SIG-M5 treated with dmso at 0.1 percent for 504 hours (cell line): ENCODE measurements at regions not wholly inside any gene's neighbourhood (a gene's known extent, or its start where the extent isn't known, plus 50 kb on each side); places are given as distances from the start of the nearest gene placed in this dataset.
A peak's percentile ranks its signal among the peaks of the same experiment; 100 is the strongest.
"Not testable (repeated sequence)": the region's sequence is repeated elsewhere in the genome, so short reads cannot be mapped to it uniquely, and the experiment has no call there.

Source experiments
- DNase-seq: peaks from one replicate; lab custom pipeline; 2025; ENCODE audit not compliant: unreplicated experiment; lab: John Stamatoyannopoulos, UW

DNA sequence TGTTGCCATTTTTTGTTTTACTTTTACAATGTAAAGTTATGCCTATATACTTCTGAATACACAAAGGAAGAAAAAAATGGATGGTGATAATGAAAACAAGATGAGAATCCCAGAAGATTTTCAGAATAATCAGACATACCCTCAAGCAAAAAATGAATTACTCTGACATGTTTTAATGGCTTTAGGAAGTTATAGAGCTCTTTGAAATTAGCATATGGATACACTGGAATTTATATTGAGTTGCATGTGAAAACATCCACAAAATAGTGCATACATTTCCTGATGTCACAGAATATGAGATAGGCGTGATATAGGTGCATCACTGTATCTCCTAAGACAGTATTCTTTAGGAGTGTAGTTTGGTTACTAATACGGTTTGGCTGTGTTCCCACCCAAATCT lies 351.3 kb downstream of the SLC7A11 start:
- DNase-seq: no peak

DNA sequence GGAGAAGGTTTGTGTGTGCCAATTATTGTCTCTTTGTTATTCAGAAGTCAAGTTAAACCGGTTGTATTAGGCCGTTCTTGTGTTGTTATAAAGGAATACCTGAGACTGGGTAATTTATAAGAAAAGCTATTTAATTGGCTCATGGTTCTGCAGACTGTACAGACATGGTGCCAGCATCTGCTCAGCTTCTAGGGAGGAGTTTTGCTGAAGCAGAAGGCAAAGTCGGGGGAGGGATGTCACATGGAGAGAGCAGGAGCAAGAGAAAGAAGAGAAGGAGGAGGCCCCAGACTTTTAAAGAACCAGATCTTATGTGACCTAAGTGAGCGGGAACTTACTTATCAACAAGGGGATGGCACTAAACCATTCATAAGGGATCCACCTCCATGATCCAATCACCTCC lies 349.3 kb upstream of the PCDH18 start:
- DNase-seq: no peak

DNA sequence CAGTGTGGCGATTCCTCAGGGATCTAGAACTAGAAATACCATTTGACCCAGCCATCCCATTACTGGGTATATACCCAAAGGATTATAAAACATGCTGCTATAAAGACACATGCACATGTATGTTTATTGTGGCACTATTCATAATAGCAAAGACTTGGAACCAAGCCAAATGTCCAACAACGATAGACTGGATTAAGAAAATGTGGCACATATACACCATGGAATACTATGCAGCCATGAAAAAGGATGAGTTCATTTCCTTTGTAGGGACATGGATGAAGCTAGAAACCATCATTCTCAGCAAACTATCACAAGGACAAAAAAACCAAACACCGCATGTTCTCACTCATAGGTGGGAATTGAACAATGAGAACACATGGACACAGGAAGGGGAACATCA lies 335.8 kb upstream of the PCDH18 start:
- DNase-seq: not testable (repeated sequence)

DNA sequence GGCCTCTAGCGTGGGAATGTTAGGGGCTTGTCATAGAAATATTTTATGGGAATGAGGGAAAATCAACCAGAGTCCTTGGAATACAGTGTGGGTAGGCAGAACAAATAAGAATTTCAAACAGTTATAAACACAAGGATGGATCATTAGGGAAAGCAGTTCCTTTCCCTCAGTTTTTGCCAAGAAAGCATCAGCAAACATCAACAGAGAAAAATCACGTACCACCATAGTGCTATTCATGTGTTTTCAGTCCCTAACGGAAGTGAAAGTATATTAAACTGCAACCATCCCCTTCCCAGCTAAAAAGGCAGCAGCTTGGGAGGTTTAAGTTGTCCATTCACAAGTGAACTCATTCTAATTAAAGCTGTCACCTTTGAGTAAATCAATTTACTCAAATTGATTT lies 334.4 kb upstream of the PCDH18 start:
- DNase-seq: no peak

DNA sequence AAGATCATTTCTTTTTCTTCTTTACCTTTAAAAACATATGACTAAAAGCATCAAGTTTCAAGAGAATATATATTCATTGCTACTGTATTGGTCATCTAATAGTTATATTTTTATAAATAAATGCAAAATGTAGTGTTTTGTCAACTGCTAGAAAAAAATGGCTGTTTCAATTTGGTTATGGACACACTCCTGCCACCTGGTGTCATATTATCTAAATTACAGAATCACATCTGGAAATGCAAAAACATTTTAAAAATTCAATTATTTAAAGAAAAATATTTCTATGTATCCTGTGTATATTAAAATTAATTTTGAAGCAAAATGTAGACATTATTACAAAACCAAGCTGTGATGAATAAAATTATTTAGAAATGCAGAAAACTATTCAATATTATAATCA lies 329.4 kb upstream of the PCDH18 start:
- DNase-seq: peak; percentile 2

DNA sequence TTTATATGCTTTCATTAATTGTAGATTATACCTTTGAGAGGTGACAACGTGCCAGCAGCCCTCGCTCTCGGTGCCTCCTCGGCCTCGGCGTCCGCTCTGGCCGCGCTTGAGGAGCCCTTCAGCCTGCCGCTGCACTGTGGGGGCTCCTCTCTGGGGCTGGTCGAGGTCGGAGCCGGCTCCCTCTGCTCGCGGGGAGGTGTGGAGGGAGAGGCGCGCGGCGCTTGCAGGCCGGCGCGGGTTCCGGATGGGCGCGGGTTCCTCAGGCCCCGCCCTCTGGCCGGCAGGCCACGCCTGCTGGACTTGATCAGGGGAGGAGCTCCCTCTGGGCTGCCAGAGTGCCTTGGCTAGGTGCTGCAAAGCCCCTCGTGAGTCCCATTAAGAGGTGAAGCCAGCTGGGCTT lies 321.1 kb upstream of the PCDH18 start:
- DNase-seq: no peak

DNA sequence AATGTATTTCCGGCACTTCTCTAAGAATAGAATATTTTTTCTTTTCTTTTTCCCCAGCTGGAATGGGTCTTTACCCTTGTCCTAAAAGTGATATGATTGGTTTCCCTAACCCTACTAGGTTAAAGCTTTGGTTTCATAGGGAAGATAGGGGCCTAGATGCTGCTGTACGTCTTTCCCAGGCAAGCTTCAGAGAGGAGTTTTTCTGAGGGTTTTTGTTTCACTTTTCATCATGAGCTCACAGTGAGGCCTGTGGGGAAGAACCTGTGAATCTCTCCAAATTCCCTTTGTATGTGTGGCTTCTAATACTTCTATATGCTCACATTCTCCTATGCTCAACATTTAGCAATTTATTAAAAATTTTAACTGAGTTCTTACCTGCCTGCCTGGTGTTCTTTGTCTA lies 320.0 kb upstream of the PCDH18 start:
- DNase-seq: no peak

DNA sequence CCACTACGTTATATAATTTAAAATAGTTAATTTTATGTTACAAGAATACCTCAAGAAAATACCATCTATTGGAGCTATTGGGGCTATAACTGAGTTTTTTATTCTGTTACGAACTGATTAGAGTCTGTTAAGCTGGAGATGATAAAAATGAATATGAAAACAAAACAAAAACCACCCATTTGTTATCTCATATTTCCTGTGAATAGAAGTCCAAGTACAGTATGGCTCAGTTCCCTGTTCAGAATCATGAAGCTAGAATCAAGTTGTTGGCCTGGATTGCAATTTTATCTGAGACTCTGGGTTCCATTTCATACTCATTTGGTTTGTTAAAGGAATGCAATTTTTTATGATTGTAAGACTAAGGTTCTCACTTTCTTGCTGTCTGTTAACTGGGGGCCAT lies 319.1 kb upstream of the PCDH18 start:
- no peak for DNase-seq

DNA sequence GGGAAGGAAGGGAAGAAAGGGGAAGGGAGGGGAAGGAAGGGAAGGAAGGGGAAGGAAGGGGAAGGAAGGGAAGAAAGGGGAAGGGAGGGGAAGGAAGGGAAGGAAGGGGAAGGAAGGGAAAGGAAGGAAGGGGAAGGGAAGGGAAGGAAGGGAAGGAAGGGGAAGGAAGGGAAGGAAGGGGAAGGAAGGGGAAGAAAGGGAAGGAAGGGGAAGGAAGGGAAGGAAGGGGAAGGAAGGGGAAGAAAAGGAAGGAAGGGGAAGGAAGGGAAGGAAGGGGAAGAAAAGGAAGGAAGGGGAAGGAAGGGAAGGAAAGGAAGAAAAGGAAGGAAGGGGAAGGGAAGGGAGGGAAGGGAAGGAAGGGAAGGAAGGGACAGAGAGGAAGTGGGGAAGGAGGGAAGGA lies 295.7 kb upstream of the PCDH18 start:
- DNase-seq: not testable (repeated sequence)

DNA sequence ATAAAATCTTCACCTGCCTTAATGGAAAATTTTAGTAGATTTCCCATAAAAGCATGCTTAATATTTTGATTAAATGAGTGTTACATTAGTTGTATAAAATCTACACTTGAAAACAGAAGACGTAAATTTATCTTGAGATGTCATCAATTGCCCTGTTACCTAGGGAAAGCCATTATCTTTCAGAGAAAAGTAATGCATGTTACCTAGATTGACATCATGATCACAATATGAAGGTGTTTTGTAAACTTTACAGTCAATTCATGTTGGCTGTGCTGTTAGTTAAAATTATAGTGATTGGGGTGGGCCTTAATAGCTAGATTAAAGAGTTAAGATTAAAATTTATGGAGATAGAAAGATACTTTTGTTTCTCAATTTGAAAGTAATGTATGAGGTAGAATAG lies 293.2 kb upstream of the PCDH18 start:
- DNase-seq: no peak

DNA sequence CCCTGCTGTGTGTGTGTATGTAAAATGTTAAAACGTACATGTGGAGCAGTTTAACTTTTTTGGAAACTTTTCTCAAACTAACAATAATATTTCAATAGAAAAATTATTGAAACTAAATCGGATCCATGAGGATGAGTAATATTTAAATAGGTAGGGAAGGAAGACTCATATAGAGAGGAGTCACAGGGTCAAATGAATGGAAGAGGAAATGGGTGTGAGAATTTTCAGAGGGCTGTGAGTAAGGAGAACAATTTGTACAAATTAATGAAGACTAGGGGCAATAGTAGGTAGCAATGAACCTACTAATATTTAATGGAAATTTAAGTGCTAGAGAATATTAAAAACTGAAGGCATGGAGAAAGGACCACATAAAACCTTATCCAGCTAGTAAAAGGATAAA lies 290.7 kb upstream of the PCDH18 start:
- DNase-seq: no peak

DNA sequence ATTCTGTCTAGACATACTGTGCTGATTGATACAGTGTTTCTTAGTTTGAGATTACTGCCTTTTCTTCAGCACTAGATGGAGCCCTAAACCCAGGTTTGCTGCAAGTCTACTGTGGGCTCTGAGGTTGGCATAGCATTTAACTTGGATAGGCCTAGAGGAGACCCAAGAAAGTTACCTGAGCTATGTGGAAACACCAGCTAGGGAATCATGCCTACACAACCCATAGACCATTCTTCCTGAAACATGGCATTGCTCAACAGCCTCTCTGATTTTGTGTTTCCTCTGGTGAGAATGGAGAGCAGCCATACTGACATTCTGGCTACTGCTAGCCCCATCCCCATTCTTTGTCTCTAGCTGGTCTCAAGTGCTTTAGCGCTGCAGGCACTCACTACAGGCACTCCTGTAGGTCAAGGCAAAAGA lies 287.7 kb upstream of the PCDH18 start:
- DNase-seq: peak; percentile 66

DNA sequence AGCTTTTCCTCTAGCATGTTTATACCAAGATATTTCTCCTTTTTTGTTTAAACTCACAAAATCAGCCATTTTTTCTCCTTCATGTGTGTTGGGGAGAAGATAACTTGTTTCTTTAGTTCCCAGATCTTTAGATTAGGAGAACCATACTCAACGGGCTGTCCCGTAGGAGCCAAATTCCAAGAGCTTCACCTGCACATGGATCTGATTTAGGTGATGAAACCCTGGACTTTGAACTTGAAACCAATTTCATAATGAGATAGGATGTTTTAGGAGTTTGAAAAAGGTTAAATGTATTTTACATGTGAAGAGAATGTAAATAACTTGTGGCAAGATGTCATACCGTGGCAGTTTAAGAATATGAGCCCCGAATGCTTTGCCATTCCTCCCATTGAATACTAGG lies 280.0 kb upstream of the PCDH18 start:
- no peak for DNase-seq

DNA sequence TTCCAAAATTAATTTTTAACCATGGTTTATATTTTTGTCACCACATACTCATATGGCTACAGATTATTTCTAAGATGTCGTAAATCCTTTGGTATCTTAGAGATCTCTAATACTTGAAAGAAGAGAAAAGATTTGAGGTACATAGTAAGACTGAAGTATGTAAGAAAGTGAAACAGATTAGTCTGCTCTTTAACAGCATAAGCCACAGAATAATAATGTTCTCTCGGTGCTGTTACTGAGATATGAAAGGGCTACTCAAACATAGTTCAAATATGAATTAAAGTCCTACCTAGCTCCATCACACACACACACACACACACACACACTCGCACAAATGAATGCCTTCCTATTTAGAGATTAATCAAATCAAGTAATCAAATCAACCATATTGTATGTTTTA lies 274.1 kb upstream of the PCDH18 start:
- no peak for DNase-seq

DNA sequence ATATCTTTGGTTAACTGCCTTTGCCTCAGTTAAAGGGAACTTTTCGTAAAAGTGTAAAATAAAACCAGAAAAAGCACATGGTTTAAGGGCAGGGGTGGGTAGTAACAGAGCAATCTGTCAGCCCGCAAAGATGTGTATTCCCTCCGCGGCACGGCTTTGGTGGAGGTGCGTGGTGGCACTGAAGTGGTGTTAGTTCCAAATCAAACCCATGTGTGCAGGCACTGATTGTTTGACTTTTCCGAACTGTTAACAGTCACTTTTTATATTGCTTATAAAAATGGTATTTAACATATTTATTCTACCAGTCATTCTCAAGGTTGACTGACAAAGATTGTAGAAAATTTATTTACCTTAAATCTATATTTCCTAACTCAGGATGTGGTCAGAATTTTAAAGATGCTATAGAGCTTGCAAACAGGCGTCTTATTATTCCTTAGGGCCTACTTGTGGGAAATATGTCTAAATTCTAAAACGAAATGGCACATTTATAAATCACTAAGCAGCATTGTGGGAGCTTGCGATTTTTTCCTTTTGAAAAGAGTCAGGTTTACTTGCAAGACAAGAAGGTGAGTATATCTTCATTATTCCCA lies 272.7 kb upstream of the PCDH18 start:
- DNase-seq: no peak

DNA sequence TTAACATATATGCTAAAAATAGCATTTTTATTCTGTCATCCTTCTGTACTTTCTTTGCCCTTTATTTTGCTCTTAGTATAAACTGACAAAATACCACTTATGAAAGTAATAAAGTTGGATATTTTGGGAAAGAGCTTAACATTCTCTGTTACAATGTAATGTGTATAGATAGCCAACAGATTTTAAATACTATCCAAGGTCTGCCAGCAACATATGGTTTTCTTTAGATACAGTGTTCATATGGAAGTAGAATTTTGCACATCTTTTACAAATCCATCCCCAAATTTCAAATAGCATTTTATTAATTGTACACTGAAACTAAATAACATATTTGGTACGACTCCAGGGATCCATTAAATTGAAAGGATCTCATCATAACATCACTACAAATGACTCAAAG lies 268.6 kb upstream of the PCDH18 start:
- no peak for DNase-seq

DNA sequence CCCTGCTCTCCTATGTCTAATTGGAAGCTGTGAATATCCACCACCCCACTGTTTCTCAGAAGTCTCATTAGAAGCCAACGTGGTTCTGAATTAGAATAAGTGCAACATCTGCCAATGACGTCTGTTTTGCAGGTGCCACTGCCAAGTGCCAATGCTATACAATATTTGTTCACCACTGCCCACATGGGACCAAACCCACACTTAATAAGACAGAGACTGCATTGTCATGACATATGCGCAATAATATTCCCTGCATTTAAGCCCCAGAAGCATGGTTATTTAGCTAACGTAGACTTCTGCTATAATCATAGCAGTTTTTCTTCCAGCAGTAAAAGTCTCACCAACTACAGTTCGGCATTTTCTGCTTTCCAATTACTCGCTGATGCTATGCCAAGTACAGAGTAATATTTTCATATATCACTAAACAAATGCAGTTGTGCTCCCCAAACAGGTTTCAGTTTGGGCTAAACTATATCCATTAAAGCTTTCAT lies 262.5 kb upstream of the PCDH18 start:
- DNase-seq: no peak

DNA sequence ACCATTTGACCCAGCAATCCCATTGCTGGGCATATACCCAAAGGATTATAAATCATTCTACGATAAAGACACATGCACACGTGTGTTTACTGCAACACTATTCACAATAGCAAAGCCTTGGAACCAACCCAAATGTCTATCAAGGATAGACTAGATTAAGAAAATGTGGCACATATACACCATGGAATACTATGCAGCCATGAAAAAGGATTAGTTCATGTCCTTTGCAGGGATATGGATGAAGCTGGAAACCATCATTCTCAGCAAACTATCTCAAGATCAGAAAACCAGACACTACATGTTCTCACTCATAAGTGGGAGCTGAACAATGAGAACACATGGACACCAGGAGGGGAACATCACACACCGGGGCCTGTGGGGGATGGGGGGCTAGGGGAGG lies 257.0 kb upstream of the PCDH18 start:
- DNase-seq: not testable (repeated sequence)

DNA sequence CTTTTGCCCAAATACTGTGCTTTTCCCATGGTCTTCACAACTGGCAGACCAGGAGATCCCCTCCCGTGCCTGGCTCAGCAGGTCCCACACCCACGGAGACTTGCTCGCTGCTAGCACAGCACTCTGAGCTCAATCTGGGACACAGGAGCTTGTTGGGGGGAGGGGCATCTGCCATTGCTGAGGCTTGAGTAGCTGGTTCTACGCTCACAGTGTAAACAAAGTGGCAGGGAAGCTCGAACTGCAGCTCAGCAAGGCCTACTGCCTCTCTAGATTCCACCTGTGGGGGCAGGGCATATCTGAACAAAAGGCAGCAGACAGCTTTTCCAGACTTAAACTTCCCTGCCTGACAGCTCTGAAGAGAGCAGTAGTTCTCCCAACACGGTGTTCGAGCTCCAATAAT lies 251.6 kb upstream of the PCDH18 start:
- not testable (repeated sequence) for DNase-seq

DNA sequence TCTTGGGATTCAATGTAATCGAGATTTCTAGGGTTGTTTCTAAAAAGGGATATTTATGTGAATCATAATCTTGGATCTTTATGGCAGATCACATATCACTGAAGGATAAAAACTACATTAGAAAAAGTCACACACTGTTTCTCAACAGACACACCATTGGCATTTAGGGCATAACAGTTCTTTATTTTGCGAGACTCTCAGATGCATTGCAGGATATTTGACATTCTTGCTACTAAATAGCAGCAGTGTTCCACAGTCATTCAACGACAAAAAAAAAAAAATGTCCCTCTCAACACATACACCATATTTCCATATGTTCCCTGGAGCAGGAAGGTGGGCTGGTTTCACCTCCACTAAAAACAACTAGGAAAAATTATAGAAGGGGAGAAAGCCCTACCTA lies 243.4 kb upstream of the PCDH18 start:
- no peak for DNase-seq

DNA sequence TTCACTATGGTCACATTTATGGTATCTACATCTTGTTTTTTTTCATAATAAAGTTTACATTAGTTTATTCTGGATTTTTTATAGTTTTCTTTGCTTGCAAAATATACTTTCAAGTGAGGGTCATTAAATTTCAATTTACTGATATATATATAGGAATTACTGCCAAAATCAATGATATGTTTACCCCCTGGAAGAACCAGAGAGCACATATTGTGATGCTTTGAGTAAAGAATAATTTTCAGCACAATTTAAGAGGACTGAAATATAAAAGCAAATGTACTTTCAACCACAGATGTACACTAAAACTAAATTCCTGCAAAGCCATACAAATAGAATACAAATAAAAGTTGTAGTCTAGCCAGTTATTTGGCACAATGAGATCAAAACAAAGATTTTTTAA lies 242.2 kb upstream of the PCDH18 start:
- DNase-seq: no peak

DNA sequence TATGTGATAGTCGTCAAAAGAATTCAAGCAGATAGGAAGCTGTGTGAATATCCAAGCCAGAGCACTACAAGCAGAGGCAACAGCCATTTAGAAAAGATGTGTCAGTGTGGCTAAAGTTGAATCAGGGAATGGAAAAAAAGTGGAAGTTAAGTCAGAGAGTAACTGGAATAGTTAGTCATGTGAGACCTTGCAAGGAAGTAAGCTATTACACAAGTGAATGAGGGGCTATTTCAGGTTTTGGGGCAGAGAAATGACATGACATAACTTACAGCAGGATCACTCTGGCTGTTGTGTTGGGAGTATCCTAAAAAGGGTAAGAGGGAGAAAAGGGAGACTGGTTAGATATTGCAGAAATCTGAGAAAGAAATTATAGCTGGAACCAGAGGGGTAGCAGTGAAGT lies 236.6 kb upstream of the PCDH18 start:
- DNase-seq: peak; percentile 84

DNA sequence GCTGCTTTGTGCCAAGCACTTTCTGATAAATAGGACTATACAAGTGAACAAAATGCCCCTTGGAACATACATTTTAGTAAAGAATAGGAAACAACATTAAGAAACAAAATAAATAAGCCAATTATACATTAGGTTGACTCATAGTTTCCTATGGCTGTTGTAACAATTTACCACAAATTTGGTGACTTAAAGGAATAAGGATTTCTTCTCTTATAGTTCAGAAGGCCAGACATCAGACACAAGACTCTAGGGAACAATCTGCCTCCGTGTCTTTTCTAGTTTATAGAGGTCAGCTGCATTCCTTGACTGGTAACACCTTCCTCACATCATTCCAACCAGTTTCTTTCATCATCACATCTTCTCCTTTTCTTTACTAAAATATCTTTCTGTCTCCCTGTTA lies 235.9 kb upstream of the PCDH18 start:
- peak; percentile 13 for DNase-seq

DNA sequence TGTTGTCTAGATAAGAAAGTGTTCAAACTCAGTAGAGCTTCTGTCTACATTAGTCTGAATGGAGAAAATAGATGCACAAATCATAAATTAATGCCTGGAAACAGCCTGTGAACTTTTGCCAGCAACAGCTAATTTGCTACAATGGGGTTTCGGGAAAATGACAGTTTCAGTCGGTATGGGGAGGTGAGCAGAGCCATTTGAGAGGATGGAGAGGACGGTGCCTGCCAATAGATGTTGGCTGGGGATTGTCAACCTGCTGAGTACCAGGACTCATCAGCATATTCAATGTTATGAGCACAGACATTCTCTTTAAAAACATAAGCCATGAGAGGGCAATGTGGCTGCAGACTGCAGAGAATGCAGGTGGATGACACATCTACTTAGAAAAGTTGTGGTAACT lies 230.3 kb upstream of the PCDH18 start:
- no peak for DNase-seq
